SJSA1 (cell line): ENCODE measurements at regions not wholly inside any gene's neighbourhood (a gene's known extent, or its start where the extent isn't known, plus 50 kb on each side); places are given as distances from the start of the nearest gene placed in this dataset.
A peak's percentile ranks its signal among the peaks of the same experiment; 100 is the strongest.

ENCODE experiments used
- DNase-seq, 2 experiments: peaks; one replicate each; pipeline ENCODE4 v3.0.0-alpha.2; 2015 to 2020; ENCODE audit warnings: low spot score in 2 of 2, low read depth in 1 of 2
- H3K27ac ChIP-seq: fragments of 250-450 bp; sonication (Bioruptor Pico); 2 replicates; pipeline ENCODE4 v1.5.1; 2020; ENCODE audit warnings: mild to moderate bottlenecking, moderate library complexity
- H3K27me3 ChIP-seq: fragments of 250-450 bp; sonication (Bioruptor Pico); replicated peaks from 2 replicates; pipeline ENCODE4 v1.5.1; 2020; ENCODE audit warnings: mild to moderate bottlenecking, moderate library complexity
- H3K36me3 ChIP-seq: fragments of 250-450 bp; sonication (Bioruptor Pico); 2 replicates; pipeline ENCODE4 v1.5.1; 2020; ENCODE audit warnings: mild to moderate bottlenecking
- H3K4me1 ChIP-seq: fragments of 250-450 bp; sonication (Bioruptor Pico); replicated peaks from 2 replicates; pipeline ENCODE4 v1.6.1; 2021; ENCODE audit warnings: mild to moderate bottlenecking
- H3K4me3 ChIP-seq: fragments of 250-450 bp; sonication (Bioruptor Pico); 2 replicates; pipeline ENCODE4 v1.5.1; 2020; ENCODE audit warnings: mild to moderate bottlenecking
- H3K9me3 ChIP-seq: fragments of 250-450 bp; sonication (Bioruptor Pico); replicated peaks from 2 replicates; pipeline ENCODE4 v1.5.1; 2020; ENCODE audit warnings: mild to moderate bottlenecking

GRCh38 chr22:47275605-47276449 lies 513.4 kb downstream of the TBC1D22A start:
- H3K9me3 ChIP-seq: no peaks in the 10 kb centered on the region
- DNase-seq: no peak

GRCh38 chr22:47274196-47274595 lies 511.7 kb downstream of the TBC1D22A start:
- H3K27me3 ChIP-seq: no peaks in the 10 kb centered on the region
- H3K9me3 ChIP-seq: no peaks in the 10 kb centered on the region
- no peaks in the 10 kb centered on the region for H3K36me3 ChIP-seq
- no peak overlapping the region for H3K4me3 ChIP-seq
- H3K27ac ChIP-seq: no peak overlapping the region
- DNase-seq: no peak
- peaks cover 6% of the 10 kb centered on the region; the same call in 1 of the 2 replicates for H3K4me1 ChIP-seq

More at GRCh38 chr22:47275605-47276449, 513.4 kb downstream of the TBC1D22A start:
- H3K36me3 ChIP-seq: no peaks in the 10 kb centered on the region
- H3K4me1 ChIP-seq: peaks cover 6% of the 10 kb centered on the region; the same call in 1 of the 2 replicates
- H3K27ac ChIP-seq: no peak overlapping the region
- H3K27me3 ChIP-seq: no peaks in the 10 kb centered on the region
- H3K4me3 ChIP-seq: no peak overlapping the region

GRCh38 chr22:47270463-47271135 lies 508.1 kb downstream of the TBC1D22A start:
- H3K4me1 ChIP-seq: no peaks in the 10 kb centered on the region
- DNase-seq: no peak
- no peak overlapping the region for H3K27ac ChIP-seq
- H3K9me3 ChIP-seq: no peaks in the 10 kb centered on the region; the same call in 1 of the 2 replicates
- H3K4me3 ChIP-seq: no peak overlapping the region
- no peaks in the 10 kb centered on the region for H3K36me3 ChIP-seq
- H3K27me3 ChIP-seq: 0 out of 2 replicates have a peak, but pooled peaks cover 4% of the 10 kb centered on the region

GRCh38 chr22:47269516-47270088 lies 507.2 kb downstream of the TBC1D22A start:
- Histone ChIP-seq H3K27me3 (0 out of 2 replicates have a peak, but pooled peaks cover 4% of the 10 kb centered on the region), H3K4me3 (no peak overlapping the region), H3K36me3 (no peaks in the 10 kb centered on the region), H3K9me3 (no peaks in the 10 kb centered on the region; the same call in 1 of the 2 replicates), H3K27ac (no peak overlapping the region), H3K4me1 (no peaks in the 10 kb centered on the region)
- DNase-seq: no peak

GRCh38 chr22:47267513-47268282 lies 505.2 kb downstream of the TBC1D22A start:
- Histone ChIP-seq H3K4me3 (no peak overlapping the region), H3K27ac (no peak overlapping the region), H3K4me1 (no peaks in the 10 kb centered on the region), H3K9me3 (no peaks in the 10 kb centered on the region; the same call in 1 of the 2 replicates), H3K27me3 (0 out of 2 replicates have a peak, but pooled peaks cover 4% of the 10 kb centered on the region), H3K36me3 (no peaks in the 10 kb centered on the region)
- no peak for DNase-seq

GRCh38 chr22:47266329-47266728 lies 503.9 kb downstream of the TBC1D22A start:
- Histone ChIP-seq H3K27ac (no peak overlapping the region), H3K4me1 (no peaks in the 10 kb centered on the region), H3K9me3 (no peaks in the 10 kb centered on the region; the same call in 1 of the 2 replicates), H3K27me3 (0 out of 2 replicates have a peak, but pooled peaks cover 4% of the 10 kb centered on the region), H3K4me3 (no peak overlapping the region), H3K36me3 (no peaks in the 10 kb centered on the region)
- DNase-seq: peak in 1 of 2 experiments; percentile 6

- no peaks in the 10 kb centered on the region for H3K27me3 ChIP-seq
- H3K4me3 ChIP-seq: no peak overlapping the region
- DNase-seq: peak in 1 of 2 experiments; percentile 28
- H3K27ac ChIP-seq: no peak overlapping the region
- no peaks in the 10 kb centered on the region for H3K4me1 ChIP-seq
- no peaks in the 10 kb centered on the region for H3K36me3 ChIP-seq
- no peaks in the 10 kb centered on the region for H3K9me3 ChIP-seq
Observed at GRCh38 chr22:47260551-47260950, 498.1 kb downstream of the TBC1D22A start.

- H3K4me1 ChIP-seq: no peaks in the 10 kb centered on the region
- DNase-seq: peak in 1 of 2 experiments; percentile 27
- no peaks in the 10 kb centered on the region for H3K9me3 ChIP-seq
- H3K4me3 ChIP-seq: no peak overlapping the region
- H3K36me3 ChIP-seq: no peaks in the 10 kb centered on the region
- no peak overlapping the region for H3K27ac ChIP-seq
- no peaks in the 10 kb centered on the region for H3K27me3 ChIP-seq
Observed at GRCh38 chr22:47259990-47260389, 497.5 kb downstream of the TBC1D22A start.

- Histone ChIP-seq H3K4me1 (no peaks in the 10 kb centered on the region), H3K4me3 (no peak overlapping the region), H3K36me3 (no peaks in the 10 kb centered on the region), H3K9me3 (no peaks in the 10 kb centered on the region), H3K27ac (no peak overlapping the region), H3K27me3 (no peaks in the 10 kb centered on the region)
- DNase-seq: no peak
Observed at GRCh38 chr22:47259049-47259448, 496.6 kb downstream of the TBC1D22A start.

GRCh38 chr22:47257976-47258375 lies 495.5 kb downstream of the TBC1D22A start:
- Histone ChIP-seq H3K4me1 (no peaks in the 10 kb centered on the region), H3K27me3 (0 out of 2 replicates have a peak, but pooled peaks cover 3% of the 10 kb centered on the region), H3K4me3 (no peak overlapping the region), H3K36me3 (no peaks in the 10 kb centered on the region), H3K9me3 (no peaks in the 10 kb centered on the region; the same call in 1 of the 2 replicates), H3K27ac (no peak overlapping the region)
- DNase-seq: no peak

- no peaks in the 10 kb centered on the region for H3K36me3 ChIP-seq
- H3K27me3 ChIP-seq: 0 out of 2 replicates have a peak, but pooled peaks cover 3% of the 10 kb centered on the region
- no peaks in the 10 kb centered on the region; the same call in 1 of the 2 replicates for H3K9me3 ChIP-seq
- peak in 1 of 2 experiments; percentile 38 for DNase-seq
- H3K4me1 ChIP-seq: no peaks in the 10 kb centered on the region
- H3K4me3 ChIP-seq: no peak overlapping the region
- H3K27ac ChIP-seq: no peak overlapping the region
Observed at GRCh38 chr22:47257566-47257965, 495.1 kb downstream of the TBC1D22A start.

- peak in 1 of 2 experiments; percentile 33 for DNase-seq
- Histone ChIP-seq H3K4me3 (no peak overlapping the region), H3K27ac (no peak overlapping the region), H3K9me3 (no peaks in the 10 kb centered on the region; the same call in none of the 2 replicates), H3K27me3 (peaks cover 12% of the 10 kb centered on the region; the same call in 1 of the 2 replicates), H3K36me3 (no peaks in the 10 kb centered on the region), H3K4me1 (no peaks in the 10 kb centered on the region)
Observed at GRCh38 chr22:47251911-47252310, 489.5 kb downstream of the TBC1D22A start.
